HG03066 (cell line): ENCODE measurements at regions not wholly inside any gene's neighbourhood (a gene's known extent, or its start where the extent isn't known, plus 50 kb on each side); places are given as distances from the start of the nearest gene placed in this dataset.
"Not testable (repeated sequence)": the region's sequence is repeated elsewhere in the genome, so short reads cannot be mapped to it uniquely, and the experiment has no call there.

ENCODE experiments used
- ATAC-seq: cut with Tn5 transposase; IDR thresholded peaks from one replicate; pipeline ENCODE4 v1.9.1; 2021; ENCODE audit warnings: low read depth; ENCODE audit not compliant: unreplicated experiment

- no peak for ATAC-seq
These were observed 83.2 kb upstream of the PWP1 start for GRCh38 chr12:107602446-107602845.

DNA sequence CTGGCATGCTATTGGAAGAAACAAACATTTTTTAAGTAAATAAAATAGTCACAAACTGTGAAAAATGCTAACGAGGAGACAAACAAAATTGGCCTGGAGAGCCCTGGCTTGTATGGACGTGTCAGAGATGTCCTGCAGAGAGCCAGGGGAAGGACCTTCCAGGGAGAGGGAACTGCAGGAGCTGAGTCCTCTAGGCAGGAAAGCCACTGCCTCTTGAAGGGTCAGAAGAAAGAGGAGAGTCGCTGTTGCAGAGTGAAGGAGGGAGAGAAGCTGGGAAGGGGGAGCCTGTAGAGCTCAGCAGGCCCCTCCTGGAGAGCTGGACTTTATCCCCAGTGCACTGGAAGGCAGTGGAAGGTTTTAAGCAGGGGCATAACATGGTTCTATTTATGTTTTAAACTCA, 80.3 kb upstream of the PWP1 start:
- no peak for ATAC-seq

DNA sequence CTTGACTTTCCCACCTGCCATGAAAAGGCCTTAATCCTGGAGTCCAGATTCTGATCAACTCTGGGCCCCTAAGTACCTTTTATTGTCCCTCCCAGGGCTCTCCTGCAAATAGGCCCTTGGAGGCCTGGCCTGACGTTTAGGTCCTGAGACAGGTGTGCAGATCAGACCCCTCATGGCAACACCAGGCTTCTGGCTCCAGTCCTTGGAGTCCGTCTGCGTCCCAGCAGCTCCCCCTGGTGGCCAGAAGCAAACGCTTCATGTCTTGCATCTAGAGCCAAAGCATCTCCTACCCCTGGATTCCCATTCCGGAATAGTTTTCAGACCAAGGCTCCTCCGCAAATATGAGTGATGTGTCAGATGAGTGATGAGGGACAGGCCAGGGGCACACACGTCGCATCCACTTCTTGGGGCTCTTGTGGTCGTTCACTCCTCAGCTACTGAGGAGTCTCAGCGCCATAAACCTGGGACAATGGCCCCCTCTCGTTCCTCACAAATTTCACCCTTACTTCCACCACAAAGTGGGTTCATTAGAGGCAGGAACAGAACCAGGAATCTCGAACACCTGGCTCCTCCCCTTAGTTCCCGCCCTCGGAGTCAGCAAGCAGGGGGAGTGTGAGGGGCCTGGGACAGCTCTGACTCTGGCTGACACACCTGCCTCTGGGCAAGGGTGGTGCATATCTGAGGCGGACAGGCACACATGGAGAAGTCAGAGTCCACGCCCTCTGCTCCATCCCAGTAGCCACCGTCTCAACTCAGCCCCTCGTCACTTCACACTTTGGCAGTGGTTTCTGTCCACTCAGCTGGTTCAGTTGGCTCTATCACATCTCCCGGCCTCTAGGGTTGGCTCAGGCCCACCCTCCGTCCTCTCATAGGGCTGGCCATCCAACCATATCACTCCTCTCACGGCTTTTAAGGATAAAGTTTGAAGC, 77.9 kb upstream of the PWP1 start:
- no peak for ATAC-seq

- not testable (repeated sequence) for ATAC-seq
These were observed 76.8 kb upstream of the PWP1 start for GRCh38 chr12:107608779-107609178.

DNA sequence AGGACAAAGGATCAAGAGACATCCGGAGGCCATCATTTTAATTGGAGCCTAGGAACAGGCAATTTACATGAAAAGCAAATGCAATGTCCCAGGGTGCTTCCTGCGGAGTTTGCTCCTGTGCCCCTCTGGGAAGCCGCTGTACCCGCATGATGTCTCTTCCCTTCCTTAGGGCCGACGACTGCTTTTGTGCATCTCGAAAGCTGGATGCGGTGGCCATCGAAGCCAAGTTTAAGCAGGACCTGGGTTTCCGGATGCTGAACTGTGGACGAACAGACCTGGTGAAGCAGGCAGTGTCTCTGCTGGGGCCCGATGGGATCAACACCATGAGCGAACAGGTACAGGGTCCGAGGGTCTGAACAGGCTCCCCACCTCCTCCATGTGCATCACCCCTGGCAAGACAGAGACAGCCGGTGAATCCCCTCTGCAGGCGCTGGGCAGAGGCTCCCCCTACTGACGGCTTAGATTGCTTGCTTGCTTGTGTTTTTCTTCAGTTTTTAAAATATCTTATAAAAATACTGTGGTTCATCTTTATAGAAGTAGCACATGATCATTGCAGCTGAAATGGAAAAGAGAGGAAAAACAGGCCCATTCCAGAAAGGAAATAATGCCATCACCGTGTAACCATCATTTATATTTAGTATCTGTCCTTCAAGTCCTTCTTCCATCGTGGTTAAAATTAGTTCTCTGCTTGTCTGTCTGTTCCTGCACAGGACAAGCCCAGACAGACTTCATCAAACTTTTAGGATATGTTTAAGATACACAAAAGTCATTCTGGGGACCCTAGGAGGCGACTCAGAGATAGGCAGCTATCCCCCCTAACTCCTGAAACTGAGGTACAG, 75.4 kb upstream of the PWP1 start:
- ATAC-seq = no peak

- ATAC-seq = no peak
These were observed 73.1 kb upstream of the PWP1 start for GRCh38 chr12:107612508-107612907.

GRCh38 chr12:107616941-107617340, 68.7 kb upstream of the PWP1 start:
- no peak for ATAC-seq

GRCh38 chr12:107618106-107618505, 67.5 kb upstream of the PWP1 start:
- no peak for ATAC-seq

DNA sequence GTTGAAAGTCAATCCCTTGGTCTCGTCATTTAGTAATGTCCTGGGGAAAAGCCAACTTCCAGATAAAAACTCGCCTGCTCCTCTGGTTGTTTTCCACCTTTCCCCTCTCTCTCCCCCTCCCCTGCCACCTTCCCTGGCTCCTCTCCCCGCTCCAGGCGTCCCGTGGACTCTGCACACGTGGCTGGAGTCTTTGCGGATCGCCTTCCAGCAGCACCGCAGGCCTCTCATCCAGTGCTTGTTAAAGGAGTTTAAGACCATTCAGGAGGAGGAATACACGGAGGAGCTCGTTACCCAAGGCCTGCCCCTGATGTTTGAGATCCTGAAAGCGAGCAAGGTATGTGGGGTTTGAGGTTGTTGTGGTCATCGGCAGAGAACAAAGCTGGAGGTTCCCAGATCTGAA, 65.8 kb upstream of the PWP1 start:
- ATAC-seq = no peak

GRCh38 chr12:107622001-107622400, 63.6 kb upstream of the PWP1 start:
- no peak for ATAC-seq

DNA sequence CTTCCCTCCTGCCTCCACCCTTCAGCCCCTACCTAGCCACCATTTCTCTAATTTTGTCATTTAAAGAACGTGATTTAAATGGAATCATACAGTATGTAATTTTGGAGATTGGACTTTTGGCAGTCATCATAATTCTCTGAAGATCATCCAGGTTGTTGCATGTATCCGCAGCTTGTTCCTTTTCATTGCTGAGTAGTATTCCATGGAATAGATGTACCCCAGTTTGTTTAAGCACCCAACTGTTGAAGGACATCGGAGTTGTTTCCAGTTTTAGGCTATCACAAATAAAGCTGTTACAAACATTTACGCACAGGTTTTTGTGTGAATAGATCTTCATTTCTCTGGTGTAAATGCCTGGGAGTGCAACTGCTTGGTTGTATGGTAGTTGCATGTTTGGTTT, 61.1 kb upstream of the PWP1 start:
- no peak for ATAC-seq

DNA sequence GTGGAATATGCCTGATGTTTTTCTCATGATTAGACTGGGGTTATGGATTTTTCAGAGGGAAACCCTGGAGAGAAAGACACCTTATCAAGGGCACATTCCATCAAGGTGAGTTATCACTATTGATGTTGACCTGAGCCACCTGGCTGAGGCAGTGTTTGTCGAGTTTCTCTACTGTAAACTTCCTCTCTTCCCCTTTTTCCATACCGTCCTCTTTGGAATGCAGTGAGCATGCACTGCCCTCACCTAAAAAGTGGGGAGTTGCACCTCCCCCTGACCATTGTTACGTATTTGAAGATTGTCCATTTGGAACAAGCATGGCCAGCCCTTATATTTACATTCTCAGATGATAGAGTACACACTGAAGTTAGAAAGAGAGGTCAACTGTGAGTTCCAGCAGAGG, 53.9 kb upstream of the PWP1 start:
- ATAC-seq = no peak

GRCh38 chr12:107632246-107632645, 53.4 kb upstream of the PWP1 start:
- ATAC-seq = no peak

- ATAC-seq = no peak
These were observed 51.1 kb upstream of the PWP1 start for GRCh38 chr12:107634530-107634929.

DNA sequence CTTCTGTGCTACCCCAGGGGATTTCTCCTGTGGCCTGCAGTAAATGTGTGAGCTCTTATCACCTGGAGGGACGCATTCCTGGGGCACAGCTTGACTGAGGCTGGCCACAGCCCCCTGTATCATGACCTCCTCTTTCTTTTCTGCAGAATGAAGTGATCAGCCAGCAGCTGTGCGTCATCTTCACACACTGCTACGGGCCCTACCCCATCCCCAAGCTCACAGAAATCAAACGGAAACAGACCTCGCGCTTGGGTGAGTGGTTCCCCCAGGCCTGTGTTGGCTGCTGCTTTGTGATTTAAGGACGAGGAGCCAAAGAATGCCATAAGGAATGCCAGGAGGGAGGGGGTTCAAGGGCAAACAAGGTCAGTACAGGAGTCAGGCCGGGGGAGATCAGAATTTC, 50.5 kb upstream of the PWP1 start:
- no peak for ATAC-seq
